HCEC 1CT (cell line): ENCODE measurements at regions not wholly inside any gene's neighbourhood (a gene's known extent, or its start where the extent isn't known, plus 50 kb on each side); places are given as distances from the start of the nearest gene placed in this dataset.

ENCODE experiments used
- DNase-seq: peaks from one replicate; pipeline ENCODE4 v3.0.0-alpha.2; 2017

- DNase-seq: no peak
Observed at GRCh38 chr14:31966896-31967668, 110.0 kb upstream of the ARHGAP5 start.

- DNase-seq: no peak
Observed at GRCh38 chr14:31967669-31967975, 109.5 kb upstream of the ARHGAP5 start.

GRCh38 chr14:31968107-31968810 lies 108.8 kb upstream of the ARHGAP5 start:
- peak; percentile 54 for DNase-seq

GRCh38 chr14:31968956-31969698 lies 108.0 kb upstream of the ARHGAP5 start:
- no peak for DNase-seq

GRCh38 chr14:31969699-31970240 lies 107.3 kb upstream of the ARHGAP5 start:
- no peak for DNase-seq

GRCh38 chr14:31970744-31971143 lies 106.4 kb upstream of the ARHGAP5 start:
- no peak for DNase-seq

GRCh38 chr14:31971612-31972011 lies 105.5 kb upstream of the ARHGAP5 start:
- no peak for DNase-seq

- DNase-seq: no peak
Observed at GRCh38 chr14:31977001-31977556, 100.0 kb upstream of the ARHGAP5 start.

- no peak for DNase-seq
Observed at GRCh38 chr14:31978423-31978822, 98.7 kb upstream of the ARHGAP5 start.

GRCh38 chr14:31982642-31983041 lies 94.5 kb upstream of the ARHGAP5 start:
- DNase-seq: no peak

- no peak for DNase-seq
Observed at GRCh38 chr14:31986405-31986804, 90.7 kb upstream of the ARHGAP5 start.

- no peak for DNase-seq
Observed at GRCh38 chr14:31987721-31988120, 89.4 kb upstream of the ARHGAP5 start.

GRCh38 chr14:31988244-31988643 lies 88.9 kb upstream of the ARHGAP5 start:
- DNase-seq: no peak

GRCh38 chr14:31990183-31990857 lies 86.8 kb upstream of the ARHGAP5 start:
- peak; percentile 39 for DNase-seq

- peak; percentile 62 for DNase-seq
Observed at GRCh38 chr14:31990926-31991572, 86.1 kb upstream of the ARHGAP5 start.

- DNase-seq: peak; percentile 100
Observed at GRCh38 chr14:31992011-31992447, 85.1 kb upstream of the ARHGAP5 start.

GRCh38 chr14:31993521-31993951 lies 83.6 kb upstream of the ARHGAP5 start:
- peak; percentile 19 for DNase-seq

GRCh38 chr14:31994391-31995033 lies 82.6 kb upstream of the ARHGAP5 start:
- DNase-seq: no peak

- DNase-seq: no peak
Observed at GRCh38 chr14:32003585-32003984, 73.5 kb upstream of the ARHGAP5 start.

GRCh38 chr14:32004300-32004699 lies 72.8 kb upstream of the ARHGAP5 start:
- DNase-seq: peak; percentile 78

- no peak for DNase-seq
Observed at GRCh38 chr14:32005628-32006027, 71.5 kb upstream of the ARHGAP5 start.
